Smooth muscle cell of the brain vasculature (primary cell): ENCODE measurements at regions not wholly inside any gene's neighbourhood (a gene's known extent, or its start where the extent isn't known, plus 50 kb on each side); places are given as distances from the start of the nearest gene placed in this dataset.

Experiments used
- DNase-seq: peaks from one replicate; pipeline ENCODE4 v3.0.0-alpha.2; 2012; ENCODE audit warnings: low read depth, low spot score

GRCh38 chr21:27713154-27714109 lies 746.5 kb upstream of the ADAMTS5 start:
- no peak for DNase-seq

DNA sequence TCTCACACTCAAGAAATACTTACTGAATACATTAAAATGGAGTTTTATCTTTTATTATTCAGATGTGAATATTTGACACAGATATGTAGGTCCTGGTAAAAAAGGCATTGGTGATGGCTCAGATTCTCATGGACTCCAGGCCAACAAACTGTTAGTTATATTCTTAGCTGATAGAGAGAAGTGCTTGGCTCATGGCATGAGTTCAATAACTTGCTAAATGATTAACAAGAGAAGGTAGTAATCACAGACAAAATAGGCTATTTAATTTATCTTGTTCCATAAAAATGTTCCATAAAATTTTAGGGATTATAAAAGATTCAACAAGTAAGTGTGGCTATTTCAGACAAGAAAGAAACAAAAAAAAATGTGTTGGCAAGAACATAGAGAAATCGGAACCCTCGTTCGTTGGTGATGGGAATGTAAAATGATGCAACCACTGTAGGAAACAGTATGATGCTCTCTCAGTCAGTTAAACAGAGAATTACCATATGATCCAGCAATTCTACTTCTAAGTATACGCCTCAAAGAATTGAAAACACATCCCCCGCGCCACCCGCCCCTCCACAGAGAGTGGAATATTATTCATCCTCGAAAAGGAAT lies 737.8 kb upstream of the ADAMTS5 start:
- no peak for DNase-seq

GRCh38 chr21:27703791-27704190 lies 736.9 kb upstream of the ADAMTS5 start:
- no peak for DNase-seq

DNA sequence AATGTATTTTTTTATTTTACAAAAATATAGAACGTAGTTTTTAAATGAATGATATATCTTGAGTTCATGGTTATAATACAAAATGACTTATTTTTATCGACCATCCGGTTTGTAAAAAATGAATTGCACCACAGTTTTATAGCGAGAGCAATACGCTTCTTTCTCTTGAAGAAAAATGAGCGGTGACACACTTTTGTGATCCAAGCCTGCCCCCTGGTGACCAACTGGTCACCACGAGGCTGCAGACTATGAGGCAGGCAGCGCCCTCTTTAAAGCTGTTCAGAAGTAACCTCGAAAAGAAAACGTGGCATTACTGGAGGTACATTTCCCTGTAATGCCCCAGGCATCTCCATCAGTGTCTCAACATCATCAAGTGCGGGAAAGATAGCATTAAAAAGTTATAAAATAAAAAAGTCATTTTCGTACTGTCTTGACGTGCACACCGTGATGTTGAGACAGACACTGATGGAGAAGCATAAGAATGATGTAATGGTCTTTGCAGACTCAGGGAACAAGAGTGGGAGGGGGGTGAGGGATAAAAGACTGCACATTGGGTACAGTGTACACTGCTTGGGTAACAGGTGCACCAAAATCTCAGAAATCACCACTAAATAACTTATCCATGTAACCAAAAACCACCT lies 734.2 kb upstream of the ADAMTS5 start:
- DNase-seq, result peak; percentile 84

DNA sequence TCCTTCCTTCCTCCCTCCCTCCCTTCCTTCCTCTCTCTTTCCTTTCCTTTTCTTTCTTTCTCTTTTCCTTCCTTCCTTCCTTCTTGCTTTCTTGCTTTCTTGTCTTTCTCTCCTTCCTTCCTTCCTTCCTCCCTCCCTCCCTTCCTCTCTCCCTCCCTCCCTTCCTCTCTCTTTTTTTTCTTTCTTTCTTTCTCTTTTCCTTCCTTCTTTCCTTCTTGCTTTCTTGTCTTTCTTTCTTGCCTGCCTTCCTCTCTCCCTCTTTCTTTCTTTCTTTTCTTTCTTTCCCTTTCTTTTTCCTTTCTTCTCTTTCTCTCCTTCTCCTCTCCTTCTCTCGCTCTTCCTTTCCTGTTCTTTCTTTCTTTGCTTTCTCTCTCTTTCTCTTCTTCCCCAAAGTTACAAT lies 728.4 kb upstream of the ADAMTS5 start:
- no peak for DNase-seq

GRCh38 chr21:27694667-27695066 lies 727.8 kb upstream of the ADAMTS5 start:
- no peak for DNase-seq

DNA sequence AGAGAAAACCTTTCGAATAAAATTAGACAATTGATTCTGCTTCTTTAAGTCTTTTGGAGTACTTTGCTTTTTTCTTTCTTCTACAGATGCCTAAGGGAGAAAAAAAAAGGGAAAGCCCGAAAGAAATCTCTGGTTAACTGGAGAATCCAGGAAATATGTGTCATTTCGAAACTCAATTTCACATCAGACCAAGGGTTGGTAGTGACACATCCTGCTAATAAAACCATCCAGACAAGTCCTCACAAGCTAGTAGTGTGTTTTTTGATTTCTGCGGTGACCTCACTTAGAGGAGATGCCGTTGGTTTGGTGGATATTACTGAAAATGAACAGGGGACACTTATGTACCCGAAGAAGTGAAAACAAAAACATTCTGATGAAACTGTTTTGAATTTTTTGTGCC lies 726.5 kb upstream of the ADAMTS5 start:
- no peak for DNase-seq

DNA sequence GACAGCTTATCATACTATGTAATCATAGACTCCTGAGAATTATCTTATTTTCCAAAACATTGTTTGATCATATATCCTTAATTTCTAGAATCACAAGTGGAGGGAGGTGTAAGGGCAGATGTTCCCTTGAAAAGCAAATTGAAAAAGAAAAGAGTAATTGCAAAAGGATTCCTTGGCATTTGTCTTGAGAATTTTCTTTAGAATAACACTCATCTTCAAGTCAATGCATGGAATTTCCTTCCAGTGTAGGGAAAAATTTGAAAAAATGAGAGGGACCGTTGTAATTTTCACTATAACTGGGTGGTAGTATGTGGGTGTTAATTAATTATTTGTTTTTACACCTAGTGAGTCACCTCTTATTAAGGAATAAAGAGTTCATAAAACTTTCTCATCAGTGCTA lies 724.6 kb upstream of the ADAMTS5 start:
- no peak for DNase-seq

- DNase-seq, result no peak
These were observed 724.1 kb upstream of the ADAMTS5 start for GRCh38 chr21:27691006-27691405.

DNA sequence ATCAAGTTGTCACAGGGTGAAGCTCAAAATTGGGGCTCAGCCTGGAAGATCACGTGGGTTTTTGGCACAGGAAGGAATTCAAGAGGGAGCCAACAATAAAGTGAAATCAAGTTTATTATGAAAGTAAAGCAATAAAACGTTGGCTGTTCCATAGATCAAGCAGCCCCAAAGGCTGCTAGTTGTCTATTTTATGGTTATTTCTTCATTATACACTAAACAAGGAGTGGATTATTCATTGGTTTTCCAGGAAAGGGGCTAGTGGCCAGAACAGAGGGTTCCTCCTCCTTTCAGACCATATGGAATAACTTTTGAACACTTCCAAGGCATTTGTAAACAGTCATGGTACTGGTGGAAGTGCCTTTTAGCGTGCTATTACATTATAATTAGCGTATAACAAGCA lies 723.5 kb upstream of the ADAMTS5 start:
- DNase-seq, result no peak

DNA sequence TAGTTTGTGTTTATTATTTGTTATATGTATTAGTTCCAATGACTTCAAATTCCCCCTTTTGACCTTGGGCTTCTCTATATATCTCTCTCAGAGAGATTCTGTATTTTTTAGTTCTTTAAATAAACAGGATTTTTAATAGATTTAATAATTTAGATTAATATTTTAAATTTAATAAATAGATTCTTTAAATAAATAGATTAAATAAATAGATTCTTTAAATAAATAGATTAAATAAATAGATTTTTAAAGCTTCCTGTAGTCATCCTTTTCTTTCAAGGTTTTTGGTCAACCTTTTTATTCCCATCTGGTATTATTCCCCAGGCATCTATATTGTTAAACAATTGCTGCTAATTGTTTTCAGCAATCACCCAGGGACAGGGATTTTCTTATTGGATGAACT lies 721.9 kb upstream of the ADAMTS5 start:
- no peak for DNase-seq

- DNase-seq, result no peak
These were observed 716.4 kb upstream of the ADAMTS5 start for GRCh38 chr21:27683292-27683691.

GRCh38 chr21:27681841-27682240 lies 715.0 kb upstream of the ADAMTS5 start:
- DNase-seq, result no peak

- DNase-seq, result no peak
These were observed 714.1 kb upstream of the ADAMTS5 start for GRCh38 chr21:27681038-27681437.

DNA sequence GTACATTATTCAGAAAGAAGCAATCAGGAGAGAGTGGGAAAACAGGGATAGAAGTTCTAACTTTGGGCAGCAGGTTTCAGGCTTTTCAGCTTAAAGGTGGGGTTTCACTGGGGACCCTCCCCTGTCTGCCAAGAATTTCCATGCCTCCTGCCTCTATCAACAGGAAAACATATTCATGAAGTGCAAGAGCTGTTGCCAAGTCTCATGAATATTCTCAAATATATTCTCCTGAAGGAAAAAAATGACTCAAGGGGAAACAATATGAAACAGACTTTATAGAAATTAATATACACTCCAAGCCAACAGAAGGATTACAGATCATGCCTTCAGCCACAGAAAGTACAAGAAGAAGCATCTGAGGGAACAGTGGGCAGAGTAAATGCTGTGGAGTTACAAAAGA lies 713.3 kb upstream of the ADAMTS5 start:
- no peak for DNase-seq

DNA sequence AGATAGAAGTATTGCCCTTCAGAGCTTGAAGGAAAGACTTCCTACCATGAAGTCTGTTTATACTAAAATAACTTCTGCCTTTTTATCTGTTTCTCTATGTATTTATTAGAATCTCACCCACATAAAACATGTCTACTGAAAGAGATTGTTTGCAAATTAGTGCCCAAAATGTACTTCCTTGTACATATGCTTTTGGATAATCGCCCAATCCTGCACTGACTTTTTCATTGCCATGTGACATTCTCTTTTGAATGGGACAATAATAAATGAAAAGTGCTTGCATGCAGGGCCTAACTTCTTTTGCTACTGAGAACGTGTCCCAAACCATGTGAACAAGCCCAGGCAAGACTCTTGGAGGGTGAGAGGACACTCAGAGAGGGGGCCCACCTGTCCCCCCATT lies 711.6 kb upstream of the ADAMTS5 start:
- DNase-seq, result no peak

DNA sequence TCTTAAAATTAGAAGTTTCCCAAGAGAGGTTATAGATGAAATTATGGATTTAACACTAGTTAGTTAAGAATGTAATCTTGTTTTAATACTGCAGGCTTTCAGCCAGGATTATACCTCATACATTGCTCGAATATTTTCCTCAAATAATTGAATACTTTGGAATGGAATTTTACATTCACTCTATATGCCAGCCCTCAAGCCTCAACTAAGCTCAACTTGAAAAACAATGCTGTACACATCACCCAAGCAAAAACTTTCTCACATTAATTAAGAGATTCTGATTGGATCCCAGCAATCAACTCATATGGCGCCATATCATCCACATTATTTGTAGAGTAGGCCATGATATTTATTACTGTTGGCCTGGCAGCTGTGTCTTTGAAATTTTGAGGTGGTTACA lies 710.7 kb upstream of the ADAMTS5 start:
- no peak for DNase-seq

- no peak for DNase-seq
These were observed 708.4 kb upstream of the ADAMTS5 start for GRCh38 chr21:27675306-27675705.

DNA sequence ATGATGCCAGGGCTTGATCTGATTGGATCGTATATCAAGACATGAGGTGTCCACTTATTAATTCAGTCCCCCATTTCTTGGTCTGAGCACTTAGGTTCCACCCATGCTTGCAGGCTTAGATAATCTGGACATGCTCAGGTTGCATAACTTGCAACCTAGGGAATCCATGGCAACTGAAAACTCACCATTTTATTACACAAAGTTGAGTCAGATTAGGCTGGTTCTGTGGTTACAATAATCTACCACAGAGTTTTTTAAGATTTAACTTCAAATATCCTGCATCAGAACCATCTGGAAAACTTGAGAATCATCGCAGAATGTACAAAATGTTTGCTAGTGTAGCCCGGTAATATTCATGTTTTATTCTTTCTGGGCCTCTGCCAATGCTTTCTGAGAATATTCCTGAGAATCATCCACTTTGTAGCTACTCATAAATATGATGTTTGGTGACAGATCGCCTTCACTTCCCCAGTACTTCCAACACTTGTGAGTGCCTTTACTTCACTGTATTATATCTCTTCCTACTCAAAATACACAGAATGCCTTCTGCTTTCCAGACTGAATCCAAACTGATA lies 707.2 kb upstream of the ADAMTS5 start:
- DNase-seq, result no peak

- DNase-seq, result no peak
These were observed 706.7 kb upstream of the ADAMTS5 start for GRCh38 chr21:27673581-27673980.

GRCh38 chr21:27671207-27671606 lies 704.3 kb upstream of the ADAMTS5 start:
- DNase-seq, result no peak

DNA sequence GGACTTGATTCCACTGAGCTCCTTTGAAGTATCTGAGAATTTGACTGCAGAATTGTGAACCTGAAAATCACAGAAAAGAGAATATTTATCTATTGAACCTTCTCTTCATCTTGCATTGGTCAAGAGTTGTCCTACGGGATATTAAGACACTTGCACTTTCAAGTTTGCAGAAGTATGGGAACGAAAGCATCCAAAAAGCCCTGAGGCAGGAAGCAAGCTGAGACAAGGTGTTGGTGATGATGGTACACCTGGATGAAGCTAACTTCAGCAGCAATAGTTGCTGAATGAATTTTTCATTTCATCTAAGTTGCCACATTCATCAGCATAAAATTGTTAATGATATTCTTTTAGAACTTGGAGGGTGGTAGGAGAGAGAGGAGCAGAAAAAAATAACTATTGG lies 686.6 kb upstream of the ADAMTS5 start:
- no peak for DNase-seq
